Ishikawa (cell line): ENCODE measurements at regions not wholly inside any gene's neighbourhood (a gene's known extent, or its start where the extent isn't known, plus 50 kb on each side); places are given as distances from the start of the nearest gene placed in this dataset.

Experiments used
- CEBPB ChIP-seq: IDR thresholded peaks from 2 replicates; pipeline ENCODE4 v1.6.1; 2012
- CREB1 ChIP-seq: IDR thresholded peaks from 2 replicates; pipeline ENCODE4 v1.6.1; 2012; ENCODE audit warnings: low read depth
- EGR1 ChIP-seq: IDR thresholded peaks from 2 replicates; pipeline ENCODE4 v1.6.1; 2012
- EP300 ChIP-seq: IDR thresholded peaks from 2 replicates; pipeline ENCODE4 v1.6.1; 2012; ENCODE audit warnings: borderline replicate concordance
- FOXM1 ChIP-seq: IDR thresholded peaks from 2 replicates; pipeline ENCODE4 v1.6.1; 2012; ENCODE audit warnings: low read depth, borderline replicate concordance
- NFIC ChIP-seq: IDR thresholded peaks from 2 replicates; pipeline ENCODE4 v1.6.1; 2012
- RAD21 ChIP-seq: IDR thresholded peaks from 2 replicates; pipeline ENCODE4 v1.6.1; 2012; ENCODE audit warnings: low read depth
- REST ChIP-seq: IDR thresholded peaks from 2 replicates; pipeline ENCODE4 v1.6.1; 2012; ENCODE audit warnings: low read depth, mild to moderate bottlenecking
- TAF1 ChIP-seq: IDR thresholded peaks from 2 replicates; pipeline ENCODE4 v1.6.1; 2012; ENCODE audit warnings: low read depth, mild to moderate bottlenecking
- TCF12 ChIP-seq: IDR thresholded peaks from 2 replicates; pipeline ENCODE4 v1.6.1; 2012; ENCODE audit warnings: low read depth
- TEAD4 ChIP-seq: IDR thresholded peaks from 2 replicates; pipeline ENCODE4 v1.6.1; 2012
- YY1 ChIP-seq: IDR thresholded peaks from 2 replicates; pipeline ENCODE4 v1.6.1; 2012; ENCODE audit warnings: low read depth
- ZBTB7A ChIP-seq: IDR thresholded peaks from 2 replicates; pipeline ENCODE4 v1.6.1; 2012; ENCODE audit warnings: low read depth
- TF ChIP-seq, protein P1 (sequence below): IDR thresholded peaks from 2 replicates; pipeline ENCODE4 v1.6.1; 2012
- TF ChIP-seq, protein P2 (sequence below): IDR thresholded peaks from 2 replicates; pipeline ENCODE4 v1.6.1; 2012

- TF ChIP-seq REST, result no peak
- TF ChIP-seq YY1, result no peak
- no peak for TF ChIP-seq NFIC
Measured at GRCh38 chr3:188944108-188944507, 227.7 kb upstream of the TPRG1 start.

DNA sequence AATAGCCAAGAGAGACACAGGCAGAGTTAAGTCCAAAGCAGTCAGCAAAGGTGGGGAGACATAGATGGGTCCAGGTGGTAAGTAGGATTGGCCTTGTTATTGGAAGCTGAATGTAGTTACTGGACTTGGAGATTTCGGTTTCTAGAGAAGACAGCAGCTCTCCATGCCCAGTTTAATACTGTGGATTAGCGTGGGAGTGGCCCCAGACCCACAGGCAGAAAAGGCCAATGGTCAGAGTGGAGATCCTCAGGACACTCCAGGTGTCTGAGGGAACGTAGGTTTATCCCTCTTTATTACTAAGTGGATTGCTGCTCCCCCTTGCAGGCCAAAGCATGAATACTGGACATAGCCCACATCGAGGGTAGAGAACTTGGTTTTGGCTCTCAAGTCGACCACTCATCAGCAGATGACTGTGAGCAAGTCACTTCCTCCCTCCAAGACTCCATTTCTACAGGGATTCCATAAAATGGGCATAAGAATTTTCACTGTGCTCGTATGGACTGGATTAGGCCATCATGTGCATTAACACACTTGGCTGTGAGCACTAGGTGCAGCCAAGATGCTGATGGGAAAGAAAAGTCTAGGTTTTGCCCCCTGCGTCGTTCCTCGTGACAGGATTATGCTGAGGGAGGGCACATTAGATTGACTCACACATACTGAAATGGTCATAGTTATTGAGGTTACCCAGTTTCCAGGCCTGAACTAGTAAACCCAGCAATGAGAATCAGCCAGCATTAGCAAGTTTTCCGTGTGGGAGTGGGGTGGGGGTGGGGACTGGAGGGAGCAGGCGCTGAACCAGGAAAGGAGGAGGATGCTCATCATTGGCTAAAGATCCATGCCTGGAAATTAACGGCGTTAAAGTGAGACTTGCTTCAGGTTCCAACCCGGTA lies 225.2 kb upstream of the TPRG1 start:
- TF ChIP-seq TAF1 (no peak), ZBTB7A (no peak), TEAD4 (no peak), RAD21 (no peak), FOXM1 (no peak), NFIC (no peak), REST (no peak), YY1 (no peak), TCF12 (no peak), EGR1 (no peak), CREB1 (no peak), CEBPB (no peak)
- TF ChIP-seq, protein P1, sequence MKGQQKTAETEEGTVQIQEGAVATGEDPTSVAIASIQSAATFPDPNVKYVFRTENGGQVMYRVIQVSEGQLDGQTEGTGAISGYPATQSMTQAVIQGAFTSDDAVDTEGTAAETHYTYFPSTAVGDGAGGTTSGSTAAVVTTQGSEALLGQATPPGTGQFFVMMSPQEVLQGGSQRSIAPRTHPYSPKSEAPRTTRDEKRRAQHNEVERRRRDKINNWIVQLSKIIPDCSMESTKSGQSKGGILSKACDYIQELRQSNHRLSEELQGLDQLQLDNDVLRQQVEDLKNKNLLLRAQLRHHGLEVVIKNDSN, result no peak

DNA sequence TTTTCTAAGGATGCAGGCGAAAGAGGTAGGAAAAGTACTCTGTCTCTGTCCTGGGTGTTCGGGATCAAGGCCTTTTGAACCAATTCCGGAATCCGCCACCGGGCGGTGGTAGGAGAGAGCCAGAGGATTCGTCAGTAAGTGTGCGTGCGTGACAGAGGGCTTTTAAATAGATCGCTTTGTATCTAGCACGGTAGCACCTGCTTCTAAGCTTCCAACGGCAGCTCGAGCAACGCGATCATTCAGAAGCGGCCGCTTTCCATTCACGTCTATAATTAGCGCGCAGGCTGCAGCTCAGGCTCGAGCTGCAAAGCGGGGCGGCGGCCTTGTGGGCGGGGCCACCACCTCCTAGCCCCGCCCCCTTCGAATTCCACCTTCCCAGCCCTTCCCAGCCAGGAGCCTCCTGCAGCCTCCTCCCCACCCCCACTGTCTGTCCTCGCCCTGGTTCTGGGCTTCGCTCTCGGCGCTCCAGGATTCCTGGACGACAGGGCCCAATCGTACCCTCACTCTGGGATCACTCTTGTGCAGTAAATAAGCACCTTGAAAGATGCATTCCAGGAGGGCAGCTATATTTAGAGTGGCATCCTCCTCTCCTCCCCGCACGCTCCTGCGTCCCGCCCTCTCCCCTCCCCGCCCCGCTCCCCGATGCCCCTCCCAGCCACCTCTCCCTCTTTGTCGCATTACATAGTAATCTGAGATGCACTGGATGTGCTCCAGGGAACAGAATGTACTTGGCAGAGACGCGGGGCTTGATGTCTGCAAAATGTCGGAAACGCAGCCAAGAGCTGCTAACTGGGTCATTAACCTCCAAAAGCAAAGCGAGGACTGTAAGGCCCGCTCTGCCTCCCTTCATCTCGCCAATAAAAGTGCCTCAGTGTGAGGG lies 224.1 kb upstream of the TPRG1 start:
- TF ChIP-seq NFIC, result peak; percentile 99
- TF ChIP-seq TEAD4, result peak; percentile 85
- peak; percentile 89 for TF ChIP-seq EP300
- TF ChIP-seq YY1, result peak; percentile 83
- 0 out of 2 replicates have a peak, but pooled peaks have one; percentile 5 for TF ChIP-seq EGR1
- TF ChIP-seq CEBPB, result peak; percentile 65
- TF ChIP-seq TCF12, result peak; percentile 94
- TF ChIP-seq CREB1, result 0 out of 2 replicates have a peak, but pooled peaks have one; percentile 38
- TF ChIP-seq ZBTB7A, result no peak
- 0 out of 2 replicates have a peak, but pooled peaks have one; percentile 38 for TF ChIP-seq TAF1
- TF ChIP-seq, protein P2, sequence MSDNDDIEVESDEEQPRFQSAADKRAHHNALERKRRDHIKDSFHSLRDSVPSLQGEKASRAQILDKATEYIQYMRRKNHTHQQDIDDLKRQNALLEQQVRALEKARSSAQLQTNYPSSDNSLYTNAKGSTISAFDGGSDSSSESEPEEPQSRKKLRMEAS, result peak; percentile 75
- no peak for TF ChIP-seq REST
- TF ChIP-seq FOXM1, result no peak; the same call in 1 of the 2 replicates
- TF ChIP-seq, protein P1, result peak; percentile 30
- TF ChIP-seq RAD21, result peak; percentile 30; the same call in 1 of the 2 replicates
